Uterus (tissue), 3 donors: ENCODE measurements at regions not wholly inside any gene's neighbourhood (a gene's known extent, or its start where the extent isn't known, plus 50 kb on each side); places are given as distances from the start of the nearest gene placed in this dataset.

Experiments
- DNase-seq, 2 donors: peaks; one replicate each; pipeline ENCODE4 v3.0.0-alpha.2; 2019 to 2020
- H3K27ac ChIP-seq, 2 donors: fragments of 200-600 bp; sonication (generic); 1 replicate in 1 of 2; 2 replicates in 1 of 2; pipeline ENCODE4 v1.5.1; 2016 to 2018
- H3K27me3 ChIP-seq, 2 donors: fragments of 200-600 bp; sonication (generic); one replicate each; pipeline ENCODE4 v1.5.1; 2018 to 2019; ENCODE audit warnings: control low read depth in 1 of 2
- H3K36me3 ChIP-seq, 2 donors: fragments of 200-600 bp; sonication (generic); one replicate each; pipeline ENCODE4 v1.5.1; 2019; ENCODE audit warnings: control low read depth in 1 of 2
- H3K4me1 ChIP-seq, 2 donors: fragments of 200-600 bp; sonication (generic); one replicate each; pipeline ENCODE4 v1.5.1; 2018 to 2019; ENCODE audit warnings: control low read depth in 1 of 2
- H3K4me3 ChIP-seq, 2 donors: fragments of 200-600 bp; sonication (generic); 1 replicate in 1 of 2; 2 replicates in 1 of 2; pipeline ENCODE4 v1.5.1; 2018 to 2019; ENCODE audit warnings: mild to moderate bottlenecking in 1 of 2
- H3K9me3 ChIP-seq, 2 donors: fragments of 200-600 bp; sonication (generic); one replicate each; pipeline ENCODE4 v1.5.1; 2019; ENCODE audit warnings: control low read depth in 1 of 2
- CTCF ChIP-seq, 4 experiments: fragments of 200-600 bp in 2 of 4; fragments of 450-650 bp in 2 of 4; sonication (generic) in 2 of 4; IDR thresholded peaks; one replicate each; pipeline ENCODE4 v1.5.1; 2016 to 2019; ENCODE audit warnings: antibody characterized with exemption in 4 of 4, mild to moderate bottlenecking in 2 of 4, moderate library complexity in 1 of 4
- POLR2A ChIP-seq, 2 donors: fragments of 450-650 bp; IDR thresholded peaks; one replicate each; pipeline ENCODE4 v1.6.1; 2016; ENCODE audit warnings: antibody characterized with exemption in 2 of 2, mild to moderate bottlenecking in 1 of 2, moderate library complexity in 1 of 2
- intact Hi-C: fragments of 100-400 bp; cut with DNase I; formaldehyde crosslinking; loops from one replicate; pipeline ENCODE4 v1.15.1; 2023; ENCODE audit warnings: low total_unique reads
- donor health status: DM: yes; HTN: yes; CAD: no.

- no peaks in the 10 kb centered on the region for H3K9me3 ChIP-seq
- intact Hi-C loops, result no loop called here
- no peaks in the 10 kb centered on the region for H3K36me3 ChIP-seq
- TF ChIP-seq POLR2A (IDR thresholded peaks at IDR 0.05) (no peak), CTCF (IDR thresholded peaks at IDR 0.05) (no peak)
- no peak overlapping the region for H3K4me3 ChIP-seq
- H3K27me3 ChIP-seq, result no peaks in the 10 kb centered on the region
- H3K27ac ChIP-seq, result no peak overlapping the region
- no peak for DNase-seq
- no peaks in the 10 kb centered on the region for H3K4me1 ChIP-seq
These were observed 481.9 kb downstream of the TMX3 start for GRCh38 chr18:68233018-68233417.

- Histone ChIP-seq H3K4me3 (no peak overlapping the region), H3K27ac (no peak overlapping the region), H3K4me1 (no peaks in the 10 kb centered on the region), H3K36me3 (no peaks in the 10 kb centered on the region), H3K27me3 (no peaks in the 10 kb centered on the region), H3K9me3 (no peaks in the 10 kb centered on the region)
- no peak for DNase-seq
- TF ChIP-seq POLR2A (IDR thresholded peaks at IDR 0.05) (no peak), CTCF (IDR thresholded peaks at IDR 0.05) (no peak)
- intact Hi-C loops, result no loop called here
These were observed 485.6 kb downstream of the TMX3 start for GRCh38 chr18:68229351-68229750.

GRCh38 chr18:68221111-68221724 lies 493.7 kb downstream of the TMX3 start:
- no peak overlapping the region for H3K4me3 ChIP-seq
- no peak for TF ChIP-seq POLR2A (IDR thresholded peaks at IDR 0.05)
- no peak for TF ChIP-seq CTCF (IDR thresholded peaks at IDR 0.05)
- no peak overlapping the region for H3K27ac ChIP-seq
- intact Hi-C loops, result no loop called here
- no peak for DNase-seq
- H3K36me3 ChIP-seq, result no peaks in the 10 kb centered on the region
- H3K4me1 ChIP-seq, result no peaks in the 10 kb centered on the region
- no peaks in the 10 kb centered on the region for H3K9me3 ChIP-seq
- no peaks in the 10 kb centered on the region for H3K27me3 ChIP-seq

GRCh38 chr18:68220458-68220857 lies 494.4 kb downstream of the TMX3 start:
- no peak for DNase-seq
- no peak overlapping the region for H3K27ac ChIP-seq
- no peaks in the 10 kb centered on the region for H3K9me3 ChIP-seq
- no peak overlapping the region for H3K4me3 ChIP-seq
- no peaks in the 10 kb centered on the region for H3K36me3 ChIP-seq
- intact Hi-C loops, result no loop called here
- H3K27me3 ChIP-seq, result no peaks in the 10 kb centered on the region
- TF ChIP-seq CTCF (IDR thresholded peaks at IDR 0.05) (no peak), POLR2A (IDR thresholded peaks at IDR 0.05) (no peak)
- H3K4me1 ChIP-seq, result no peaks in the 10 kb centered on the region

- Histone ChIP-seq H3K4me1 (no peaks in the 10 kb centered on the region), H3K9me3 (no peaks in the 10 kb centered on the region), H3K27me3 (no peaks in the 10 kb centered on the region), H3K4me3 (no peak overlapping the region), H3K27ac (no peak overlapping the region), H3K36me3 (no peaks in the 10 kb centered on the region)
- intact Hi-C loops, result no loop called here
- DNase-seq, result no peak
- TF ChIP-seq CTCF (IDR thresholded peaks at IDR 0.05), result no peak
- no peak for TF ChIP-seq POLR2A (IDR thresholded peaks at IDR 0.05)
These were observed 495.0 kb downstream of the TMX3 start for GRCh38 chr18:68219872-68220271.
